Breast epithelium (tissue), 4 donors: ENCODE measurements at regions not wholly inside any gene's neighbourhood (a gene's known extent, or its start where the extent isn't known, plus 50 kb on each side); places are given as distances from the start of the nearest gene placed in this dataset.

Experiments used
- DNase-seq, 2 donors: peaks; one replicate each; pipeline ENCODE4 v3.0.0-alpha.2; 2019; ENCODE audit warnings: low spot score in 2 of 2
- H3K27ac ChIP-seq, 2 donors: fragments of 200-600 bp; sonication (generic) in 1 of 2; one replicate each; pipeline ENCODE4 v1.5.1; 2016 to 2019; ENCODE audit warnings: mild to moderate bottlenecking in 1 of 2
- H3K27me3 ChIP-seq, 2 donors: fragments of 200-600 bp; sonication (generic) in 1 of 2; one replicate each; pipeline versions ENCODE4 v1.5.1 to v1.6.0; 2017 to 2019; ENCODE audit warnings: control low read depth in 1 of 2, mild to moderate bottlenecking in 1 of 2
- H3K36me3 ChIP-seq: fragments of 200-600 bp; one replicate; pipeline ENCODE4 v1.5.1; 2019
- H3K4me1 ChIP-seq, 2 donors: fragments of 200-600 bp; sonication (generic); one replicate each; pipeline ENCODE4 v1.5.1; 2016 to 2019; ENCODE audit warnings: control low read depth in 1 of 2
- H3K4me3 ChIP-seq, 3 donors: fragments of 200-600 bp; sonication (generic); 1 replicate in 2 of 3; 2 replicates in 1 of 3; pipeline ENCODE4 v1.5.1; 2016 to 2019; ENCODE audit warnings: mild to moderate bottlenecking in 3 of 3, moderate library complexity in 2 of 3
- H3K9me3 ChIP-seq, 2 donors: fragments of 200-600 bp; sonication (generic) in 1 of 2; one replicate each; pipeline ENCODE4 v1.5.1; 2016 to 2019; ENCODE audit warnings: control low read depth in 1 of 2
- CTCF ChIP-seq, 3 donors: fragments of 450-650 bp; IDR thresholded peaks; one replicate each; pipeline ENCODE4 v1.5.1; 2016 to 2017; ENCODE audit warnings: antibody characterized with exemption in 3 of 3, mild to moderate bottlenecking in 3 of 3, moderate library complexity in 3 of 3
- POLR2A ChIP-seq: fragments of 450-650 bp; IDR thresholded peaks from one replicate; pipeline ENCODE4 v1.6.1; 2016; ENCODE audit warnings: antibody characterized with exemption, mild to moderate bottlenecking, moderate library complexity
- POLR2AphosphoS5 ChIP-seq, 3 donors: sonication (generic); formaldehyde crosslinking; IDR thresholded peaks; one replicate each; pipeline ENCODE4 v1.6.1; 2017; ENCODE audit warnings: antibody characterized with exemption in 3 of 3
- intact Hi-C: fragments of 100-400 bp; cut with DNase I; formaldehyde crosslinking; loops from one replicate; pipeline ENCODE4 v1.15.1; 2023; ENCODE audit warnings: low total_unique reads

DNA sequence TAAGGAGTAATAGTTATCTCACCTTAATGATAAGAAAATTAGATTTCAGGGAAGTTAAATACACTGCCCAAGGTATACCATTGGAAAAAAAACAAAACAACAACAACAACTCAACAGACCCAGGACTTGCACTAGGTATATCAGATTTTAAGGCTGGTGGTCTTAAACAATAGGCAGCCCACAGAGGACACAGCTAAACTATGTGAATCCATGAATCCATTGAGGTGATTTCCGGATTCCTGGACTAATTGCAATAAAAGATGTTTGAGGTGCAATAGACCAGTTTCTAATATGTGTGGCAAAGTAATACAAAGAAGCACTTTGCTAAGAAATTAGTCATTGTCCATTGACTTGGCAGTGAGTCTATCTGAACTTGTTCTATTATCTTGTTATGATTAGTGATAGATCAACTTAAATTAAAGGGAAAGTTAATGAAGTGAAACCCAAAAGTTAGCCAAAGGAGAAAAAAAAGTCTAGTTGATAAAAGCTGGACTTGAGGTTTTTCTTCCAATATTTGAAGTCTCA is 60.9 kb upstream of the MAGI1 start:
- no peaks in the 10 kb centered on the region for H3K27me3 ChIP-seq
- no peak for TF ChIP-seq CTCF (IDR thresholded peaks at IDR 0.05)
- TF ChIP-seq POLR2AphosphoS5 (IDR thresholded peaks at IDR 0.05): no peak
- no peak for TF ChIP-seq POLR2A
- H3K4me1 ChIP-seq: no peaks in the 10 kb centered on the region
- no peak overlapping the region for H3K4me3 ChIP-seq
- DNase-seq: no peak
- no peak overlapping the region for H3K27ac ChIP-seq
- intact Hi-C loops: no loop called here
- H3K9me3 ChIP-seq: peaks cover 0 to 9% of the 10 kb centered on the region in 2 donors
- H3K36me3 ChIP-seq: no peaks in the 10 kb centered on the region

GRCh38 chr3:66098436-66098835 is 59.7 kb upstream of the MAGI1 start:
- DNase-seq: no peak
- no peak overlapping the region for H3K4me3 ChIP-seq

GRCh38 chr3:66097647-66098046 is 58.9 kb upstream of the MAGI1 start:
- intact Hi-C loops: no loop called here
- TF ChIP-seq CTCF (IDR thresholded peaks at IDR 0.05): no peak
- no peak for TF ChIP-seq POLR2AphosphoS5 (IDR thresholded peaks at IDR 0.05)
- no peak for TF ChIP-seq POLR2A
- Histone ChIP-seq H3K9me3 (peaks cover 0 to 9% of the 10 kb centered on the region in 2 donors), H3K4me3 (no peak overlapping the region), H3K36me3 (no peaks in the 10 kb centered on the region), H3K27me3 (no peaks in the 10 kb centered on the region), H3K4me1 (no peaks in the 10 kb centered on the region), H3K27ac (no peak overlapping the region)
- no peak for DNase-seq

More at GRCh38 chr3:66098436-66098835, 59.7 kb upstream of the MAGI1 start:
- intact Hi-C loops: no loop called here
- TF ChIP-seq POLR2A (no peak), POLR2AphosphoS5 (IDR thresholded peaks at IDR 0.05) (no peak), CTCF (IDR thresholded peaks at IDR 0.05) (no peak)
- no peaks in the 10 kb centered on the region for H3K4me1 ChIP-seq
- peaks cover 0 to 9% of the 10 kb centered on the region in 2 donors for H3K9me3 ChIP-seq
- no peaks in the 10 kb centered on the region for H3K27me3 ChIP-seq
- no peak overlapping the region for H3K27ac ChIP-seq
- no peaks in the 10 kb centered on the region for H3K36me3 ChIP-seq

- TF ChIP-seq CTCF (IDR thresholded peaks at IDR 0.05) (no peak), POLR2A (no peak), POLR2AphosphoS5 (IDR thresholded peaks at IDR 0.05) (no peak)
- H3K4me3 ChIP-seq: no peak overlapping the region
- DNase-seq: no peak
Measured at GRCh38 chr3:66095295-66096001, 56.7 kb upstream of the MAGI1 start.

DNA sequence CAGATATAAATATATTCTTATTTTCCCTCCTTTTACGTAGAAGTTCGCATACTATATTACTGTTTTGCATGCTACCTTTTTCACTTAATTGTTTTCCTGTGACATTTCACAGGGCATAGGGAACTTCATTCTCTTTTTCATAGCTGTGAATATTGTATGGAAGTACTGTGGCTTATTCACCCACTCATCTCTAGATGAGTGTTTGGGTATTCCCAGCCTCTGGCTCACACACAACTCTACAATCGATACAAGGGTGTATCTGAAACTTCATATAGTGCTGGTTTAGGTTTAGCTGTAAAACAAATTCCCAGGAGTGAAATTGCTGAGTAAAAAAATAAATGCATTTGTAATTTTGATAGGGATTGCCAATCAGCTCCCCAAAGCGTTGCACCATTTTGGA is 55.3 kb upstream of the MAGI1 start:
- TF ChIP-seq CTCF (IDR thresholded peaks at IDR 0.05): no peak
- no peak for TF ChIP-seq POLR2A
- TF ChIP-seq POLR2AphosphoS5 (IDR thresholded peaks at IDR 0.05): no peak
- Histone ChIP-seq H3K4me1 (no peaks in the 10 kb centered on the region), H3K27ac (no peak overlapping the region), H3K9me3 (peaks cover 0 to 9% of the 10 kb centered on the region in 2 donors), H3K4me3 (no peak overlapping the region), H3K36me3 (no peaks in the 10 kb centered on the region), H3K27me3 (no peaks in the 10 kb centered on the region)
- intact Hi-C loops: no loop called here
- no peak for DNase-seq

More at GRCh38 chr3:66095295-66096001, 56.7 kb upstream of the MAGI1 start:
- H3K27me3 ChIP-seq: no peaks in the 10 kb centered on the region
- no peak overlapping the region for H3K27ac ChIP-seq
- H3K36me3 ChIP-seq: no peaks in the 10 kb centered on the region
- intact Hi-C loops: no loop called here
- H3K4me1 ChIP-seq: no peaks in the 10 kb centered on the region
- peaks cover 0 to 9% of the 10 kb centered on the region in 2 donors for H3K9me3 ChIP-seq
